IPS-NIHi11 (cell line): ENCODE measurements at regions not wholly inside any gene's neighbourhood (a gene's known extent, or its start where the extent isn't known, plus 50 kb on each side); places are given as distances from the start of the nearest gene placed in this dataset.
"Not testable (repeated sequence)": the region's sequence is repeated elsewhere in the genome, so short reads cannot be mapped to it uniquely, and the experiment has no call there.

ENCODE experiments used
- DNase-seq: peaks from one replicate; pipeline ENCODE4 v3.0.0; 2012; ENCODE audit warnings: mixed read lengths, low spot score

GRCh38 chr12:124381456-124382296 is 86.8 kb downstream of the RFLNA start:
- DNase-seq = no peak

- no peak for DNase-seq
Measured at GRCh38 chr12:124380796-124381455, 86.0 kb downstream of the RFLNA start.

- DNase-seq = no peak
Measured at GRCh38 chr12:124379938-124380754, 85.3 kb downstream of the RFLNA start.

GRCh38 chr12:124379379-124379937 is 84.6 kb downstream of the RFLNA start:
- DNase-seq = no peak

- DNase-seq = no peak
Measured at GRCh38 chr12:124378926-124379325, 84.0 kb downstream of the RFLNA start.

- no peak for DNase-seq
Measured at GRCh38 chr12:124377981-124378509, 83.2 kb downstream of the RFLNA start.

- DNase-seq = no peak
Measured at GRCh38 chr12:124376435-124376834, 81.5 kb downstream of the RFLNA start.

- no peak for DNase-seq
Measured at GRCh38 chr12:124375789-124376175, 80.9 kb downstream of the RFLNA start.

- no peak for DNase-seq
Measured at GRCh38 chr12:124375141-124375788, 80.4 kb downstream of the RFLNA start.

GRCh38 chr12:124374567-124374966 is 79.7 kb downstream of the RFLNA start:
- DNase-seq = no peak

- no peak for DNase-seq
Measured at GRCh38 chr12:124374147-124374546, 79.3 kb downstream of the RFLNA start.

- not testable (repeated sequence) for DNase-seq
Measured at GRCh38 chr12:124373701-124374100, 78.8 kb downstream of the RFLNA start.

GRCh38 chr12:124372831-124373230 is 77.9 kb downstream of the RFLNA start:
- DNase-seq = no peak

GRCh38 chr12:124371970-124372555 is 77.2 kb downstream of the RFLNA start:
- peak; percentile 54 for DNase-seq

- no peak for DNase-seq
Measured at GRCh38 chr12:124371366-124371765, 76.5 kb downstream of the RFLNA start.

- no peak for DNase-seq
Measured at GRCh38 chr12:124370851-124371250, 76.0 kb downstream of the RFLNA start.

- DNase-seq = no peak
Measured at GRCh38 chr12:124370384-124370783, 75.5 kb downstream of the RFLNA start.

- DNase-seq = no peak
Measured at GRCh38 chr12:124369827-124370378, 75.0 kb downstream of the RFLNA start.

GRCh38 chr12:124369055-124369826 is 74.3 kb downstream of the RFLNA start:
- DNase-seq = peak; percentile 47

GRCh38 chr12:124368421-124369032 is 73.6 kb downstream of the RFLNA start:
- DNase-seq = no peak
